GM21367 (cell line): ENCODE measurements at regions not wholly inside any gene's neighbourhood (a gene's known extent, or its start where the extent isn't known, plus 50 kb on each side); places are given as distances from the start of the nearest gene placed in this dataset.
A peak's percentile ranks its signal among the peaks of the same experiment; 100 is the strongest.

Experiments
- ATAC-seq: cut with Tn5 transposase; IDR thresholded peaks from one replicate; pipeline ENCODE4 v1.9.1; 2021; ENCODE audit not compliant: unreplicated experiment

GRCh38 chr14:100463937-100464336, 123.3 kb downstream of the BEGAIN start:
- no peak for ATAC-seq

- ATAC-seq: no peak
Measured at GRCh38 chr14:100466111-100466856, 120.9 kb downstream of the BEGAIN start.

DNA sequence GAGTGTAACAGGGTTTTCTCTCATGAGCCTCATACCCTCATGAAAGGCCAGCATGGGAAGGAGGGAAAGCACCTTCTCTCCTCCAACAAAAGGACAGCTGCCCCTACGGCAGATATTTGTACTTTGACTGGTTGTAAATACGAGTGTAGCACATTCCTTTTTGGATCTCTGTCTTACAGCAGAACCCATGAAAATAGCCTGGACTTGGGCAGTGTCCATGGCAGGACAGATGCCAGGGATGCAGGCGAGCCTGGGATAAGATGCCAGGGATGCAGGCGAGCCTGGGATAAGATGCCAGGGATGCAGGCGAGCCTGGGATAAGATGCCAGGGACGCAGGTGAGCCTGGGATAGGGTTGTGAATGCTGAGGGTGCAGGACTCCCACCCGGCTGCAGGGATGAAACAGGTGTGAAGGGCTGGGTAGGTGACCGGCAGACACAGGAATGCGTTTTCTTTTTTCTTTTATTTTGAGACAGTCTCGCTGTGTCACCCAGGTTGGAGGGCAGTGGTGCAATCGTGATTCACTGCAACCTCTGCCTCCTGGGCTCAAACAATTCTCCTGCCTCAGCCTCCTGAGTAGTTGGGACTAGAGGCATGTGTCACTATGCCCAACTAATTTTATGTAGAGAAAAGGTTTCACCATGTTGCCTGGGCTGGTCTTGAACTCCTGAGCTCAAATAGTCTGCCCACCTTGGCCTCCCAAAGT, 120.0 kb downstream of the BEGAIN start:
- no peak for ATAC-seq

GRCh38 chr14:100467939-100468338, 119.3 kb downstream of the BEGAIN start:
- ATAC-seq: no peak

DNA sequence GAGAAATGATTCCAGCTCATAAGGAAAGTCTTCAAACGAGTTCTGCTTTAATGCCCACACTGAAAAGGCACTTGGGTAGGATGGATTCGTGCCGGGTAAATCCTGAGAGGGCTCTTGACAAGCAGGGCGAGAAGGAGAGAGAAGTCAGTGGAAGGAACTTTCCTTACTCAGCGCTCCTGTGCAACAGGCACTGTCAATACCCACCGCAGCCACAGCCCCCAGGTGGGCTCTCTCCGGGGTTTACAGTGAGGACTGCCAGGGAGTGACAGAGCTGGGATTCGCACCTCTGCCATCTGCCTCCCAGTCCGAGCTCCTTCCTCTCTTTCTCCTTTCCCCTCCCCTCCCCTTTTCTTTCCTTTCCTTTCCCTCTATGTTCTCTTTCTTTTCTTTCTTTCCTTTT, 118.7 kb downstream of the BEGAIN start:
- ATAC-seq: no peak

GRCh38 chr14:100469632-100470522, 117.3 kb downstream of the BEGAIN start:
- no peak for ATAC-seq

GRCh38 chr14:100470523-100470897, 116.7 kb downstream of the BEGAIN start:
- ATAC-seq: no peak

DNA sequence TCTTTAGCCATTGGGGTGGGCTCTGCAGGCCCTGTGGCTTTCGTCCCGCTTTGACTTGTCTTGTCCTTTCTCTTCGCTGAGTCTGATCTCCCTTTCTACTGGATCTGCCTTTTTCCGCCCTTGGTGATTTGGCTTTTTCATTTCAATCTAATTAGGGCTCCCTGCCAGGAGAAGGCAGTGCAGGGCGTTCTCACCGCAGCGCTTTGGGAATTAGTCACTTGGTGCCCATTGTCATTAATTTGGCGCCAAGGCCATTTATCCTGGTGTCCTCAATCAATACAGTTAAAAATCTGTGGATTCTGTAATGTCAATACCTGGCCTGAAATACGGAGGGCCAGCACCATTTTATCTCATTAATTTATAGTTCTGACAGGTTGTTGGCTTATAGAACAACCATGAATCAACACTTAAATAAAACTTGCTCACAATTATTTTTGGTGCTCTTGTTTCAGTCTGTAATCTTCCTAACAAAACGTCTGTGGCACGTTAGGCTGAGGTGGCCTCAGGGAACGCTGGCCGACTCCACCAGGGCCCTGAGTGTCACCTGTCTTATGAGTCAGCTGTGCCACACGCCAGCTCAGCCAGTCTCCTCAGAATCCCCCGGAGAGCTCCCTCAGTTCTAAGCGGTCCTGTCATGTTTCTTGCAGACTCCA, 115.7 kb downstream of the BEGAIN start:
- ATAC-seq: no peak

DNA sequence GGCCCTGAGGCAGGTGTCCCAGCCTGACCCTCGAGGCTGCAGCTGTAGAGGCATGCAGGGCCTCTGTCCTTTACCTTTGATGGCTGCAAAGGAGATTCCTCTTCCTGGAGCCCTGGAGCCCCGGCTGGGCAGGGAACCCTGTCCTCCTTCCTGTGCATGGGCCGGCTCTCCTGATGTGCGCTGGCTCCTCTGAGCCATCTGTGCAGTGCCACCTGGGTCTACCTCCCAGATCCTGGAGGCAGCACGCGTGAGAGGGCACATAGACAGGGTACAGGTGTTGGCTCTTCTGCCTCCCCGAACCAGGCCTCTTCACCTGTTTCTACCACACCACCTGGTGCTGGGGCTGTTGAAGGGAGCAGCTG, 115.1 kb downstream of the BEGAIN start:
- no peak for ATAC-seq

DNA sequence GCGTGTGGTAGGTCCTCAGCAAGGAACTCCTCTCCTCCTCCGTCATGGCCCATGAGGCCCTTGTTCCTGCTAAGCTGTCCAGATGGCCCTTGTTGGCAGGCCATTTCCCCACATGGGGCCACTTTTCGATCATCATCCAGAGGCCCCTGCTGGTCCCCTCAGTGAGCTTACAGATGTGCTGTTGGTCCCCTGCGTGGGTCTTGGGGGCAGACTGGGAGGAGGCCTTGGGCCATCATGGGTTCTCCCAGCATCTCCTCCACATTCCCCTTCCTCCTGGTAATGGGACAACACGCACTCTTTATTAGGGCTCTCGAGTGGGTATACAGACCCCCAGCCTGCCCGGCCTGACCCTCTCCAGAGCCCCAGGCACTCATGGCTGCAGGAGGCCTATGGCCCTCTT, 114.7 kb downstream of the BEGAIN start:
- no peak for ATAC-seq

- ATAC-seq: no peak
Measured at GRCh38 chr14:100473249-100473648, 114.0 kb downstream of the BEGAIN start.

- no peak for ATAC-seq
Measured at GRCh38 chr14:100474196-100474595, 113.0 kb downstream of the BEGAIN start.

DNA sequence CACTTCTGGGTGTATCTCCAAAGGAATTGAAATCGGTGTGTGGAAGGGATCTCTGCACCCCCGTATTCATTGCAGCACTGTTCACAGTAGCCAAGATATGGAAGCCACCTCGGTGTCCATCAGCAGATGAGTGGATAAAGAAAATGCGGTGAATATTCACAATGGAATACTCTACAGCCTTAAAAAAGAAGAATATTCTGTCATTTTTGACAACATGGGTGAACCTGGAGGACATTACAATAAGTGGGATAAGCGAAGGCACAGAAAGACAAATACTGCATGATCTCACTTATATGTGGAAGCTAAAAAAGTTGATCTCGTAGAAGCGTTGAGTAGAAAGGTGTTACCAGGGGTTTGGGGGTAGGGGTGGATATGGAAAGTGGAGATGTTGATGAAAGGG, 111.9 kb downstream of the BEGAIN start:
- ATAC-seq: no peak

- ATAC-seq: no peak
Measured at GRCh38 chr14:100476012-100476822, 111.0 kb downstream of the BEGAIN start.

DNA sequence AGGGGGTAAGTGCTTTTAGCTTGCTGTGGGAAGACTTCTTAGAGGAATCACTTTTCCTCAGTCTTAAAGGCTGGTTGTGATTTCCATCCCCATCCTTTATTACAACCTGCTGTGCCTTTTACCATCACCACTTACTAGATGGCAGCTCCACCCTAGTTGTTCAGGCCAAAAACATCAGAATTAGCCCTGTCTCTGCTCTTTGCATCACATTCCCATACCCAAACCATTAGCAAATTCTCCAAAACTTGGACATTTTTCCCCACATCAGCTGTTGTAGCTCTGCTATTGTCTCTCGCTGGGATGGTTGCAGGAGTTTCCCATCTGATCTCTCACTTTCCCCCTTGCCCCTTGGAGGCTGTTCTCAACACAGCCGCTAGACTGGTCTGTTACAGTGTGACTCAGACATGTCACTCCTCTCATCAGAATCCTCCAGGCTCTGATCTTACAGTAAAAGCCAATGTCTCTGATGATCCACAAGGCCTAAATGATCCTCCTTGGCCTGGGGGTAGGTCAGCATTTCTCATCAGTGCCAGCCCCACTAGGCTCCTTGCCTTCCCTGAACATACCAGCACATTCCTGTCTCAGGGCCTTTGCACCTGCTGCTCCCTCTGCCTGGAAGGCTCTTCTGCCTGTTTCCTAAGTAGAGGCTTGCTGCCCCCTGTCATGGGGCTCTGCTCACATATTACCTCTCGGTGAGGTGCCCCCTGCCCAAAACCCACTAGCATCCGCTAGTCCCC, 102.5 kb downstream of the BEGAIN start:
- ATAC-seq: no peak

GRCh38 chr14:100486025-100486828, 101.0 kb downstream of the BEGAIN start:
- peak; percentile 70 for ATAC-seq
